Mesenchymal stem cell (in vitro differentiated cells and primary cell): ENCODE measurements at regions not wholly inside any gene's neighbourhood (a gene's known extent, or its start where the extent isn't known, plus 50 kb on each side); places are given as distances from the start of the nearest gene placed in this dataset.
A peak's percentile ranks its signal among the peaks of the same experiment; 100 is the strongest.

Source experiments
- DNase-seq: peaks from one replicate; pipeline ENCODE4 v3.0.0-alpha.2; 2013
- H2AFZ ChIP-seq: one replicate; pipeline ENCODE4 v1.6.1; 2013; ENCODE audit warnings: low read depth, mild to moderate bottlenecking, control low read depth, inconsistent platforms, low read length, moderate library complexity
- H2AK5ac ChIP-seq: 2 replicates; pipeline ENCODE4 v1.6.1; 2013; ENCODE audit warnings: low read length, moderate library complexity, mild to moderate bottlenecking, inconsistent platforms; ENCODE audit not compliant: severe bottlenecking
- H2BK120ac ChIP-seq: one replicate; pipeline ENCODE4 v1.6.1; 2013; ENCODE audit warnings: low read depth, mild to moderate bottlenecking, inconsistent platforms, low read length, moderate library complexity
- H2BK12ac ChIP-seq, 2 experiments: one replicate each; pipeline ENCODE4 v1.6.1; 2013; ENCODE audit warnings: inconsistent platforms in 2 of 2, low read length in 2 of 2, mild to moderate bottlenecking in 2 of 2, moderate library complexity in 2 of 2, control low read depth in 1 of 2
- H2BK15ac ChIP-seq: one replicate; pipeline ENCODE4 v1.6.1; 2013; ENCODE audit warnings: mild to moderate bottlenecking, low read depth, inconsistent platforms; ENCODE audit not compliant: poor library complexity, severe bottlenecking
- H2BK5ac ChIP-seq: 2 replicates; pipeline ENCODE4 v1.6.1; 2013; ENCODE audit warnings: low read depth, mild to moderate bottlenecking, low read length, control low read depth, inconsistent platforms; ENCODE audit not compliant: poor library complexity, severe bottlenecking
- H3K14ac ChIP-seq, 2 experiments: one replicate each; pipeline ENCODE4 v1.6.1; 2013; ENCODE audit warnings: inconsistent platforms in 2 of 2, low read length in 2 of 2, control low read depth in 1 of 2, mild to moderate bottlenecking in 1 of 2, moderate library complexity in 1 of 2
- H3K18ac ChIP-seq, 2 experiments: one replicate each; pipeline ENCODE4 v1.6.1; 2013; ENCODE audit warnings: inconsistent platforms in 2 of 2, low read length in 2 of 2, control low read depth in 1 of 2, low read depth in 1 of 2, mild to moderate bottlenecking in 1 of 2
- H3K23ac ChIP-seq, 2 experiments: one replicate each; pipeline ENCODE4 v1.6.1; 2013; ENCODE audit warnings: inconsistent platforms in 2 of 2, low read length in 2 of 2, mild to moderate bottlenecking in 2 of 2, moderate library complexity in 2 of 2, control low read depth in 1 of 2
- H3K27ac ChIP-seq: 2 replicates; pipeline ENCODE4 v1.5.1; 2013; ENCODE audit warnings: mild to moderate bottlenecking, moderate library complexity, low read length, control low read depth, inconsistent platforms; ENCODE audit not compliant: poor library complexity, severe bottlenecking
- H3K27me3 ChIP-seq, 2 experiments: 2 replicates each; pipeline versions ENCODE4 v1.6.1 to v1.7.0; 2013; ENCODE audit warnings: low read length in 2 of 2, mild to moderate bottlenecking in 2 of 2, moderate library complexity in 2 of 2, control low read depth in 1 of 2, inconsistent platforms in 1 of 2; ENCODE audit not compliant: control insufficient read depth in 1 of 2, insufficient read depth in 1 of 2
- H3K36me3 ChIP-seq, 2 experiments: 2 replicates each; pipeline versions ENCODE4 v1.6.1 to v1.7.0; 2013; ENCODE audit warnings: low read length in 2 of 2, control low read depth in 1 of 2, inconsistent platforms in 1 of 2, low read depth in 1 of 2, mild to moderate bottlenecking in 1 of 2; ENCODE audit not compliant: insufficient read depth in 2 of 2, control insufficient read depth in 1 of 2
- H3K4ac ChIP-seq, 2 experiments: one replicate each; pipeline ENCODE4 v1.6.1; 2013; ENCODE audit warnings: inconsistent platforms in 2 of 2, low read length in 2 of 2, mild to moderate bottlenecking in 2 of 2, moderate library complexity in 2 of 2, control low read depth in 1 of 2, low read depth in 1 of 2
- H3K4me1 ChIP-seq: 2 replicates; pipeline ENCODE4 v1.6.1; 2013; ENCODE audit warnings: low read depth, low read length, control low read depth; ENCODE audit not compliant: control insufficient read depth, insufficient read depth
- H3K4me2 ChIP-seq: 2 replicates; pipeline ENCODE4 v1.6.1; 2013; ENCODE audit warnings: low read length, mild to moderate bottlenecking, inconsistent platforms; ENCODE audit not compliant: poor library complexity, severe bottlenecking
- H3K4me3 ChIP-seq, 2 experiments: 2 replicates each; pipeline versions ENCODE4 v1.5.1 to v1.7.0; 2013; ENCODE audit warnings: low read length in 2 of 2, mild to moderate bottlenecking in 2 of 2, control low read depth in 1 of 2, low read depth in 1 of 2; ENCODE audit not compliant: insufficient read depth in 1 of 2
- H3K79me1 ChIP-seq: replicated peaks from 2 replicates; pipeline ENCODE4 v1.6.1; 2013; ENCODE audit warnings: mild to moderate bottlenecking, control low read depth, low read length, inconsistent platforms; ENCODE audit not compliant: poor library complexity, severe bottlenecking
- H3K9ac ChIP-seq: 2 replicates; pipeline ENCODE4 v1.7.0; 2013; ENCODE audit warnings: mild to moderate bottlenecking, low read length, moderate library complexity
- H3K9me3 ChIP-seq: 2 replicates; pipeline ENCODE4 v1.7.0; 2013; ENCODE audit warnings: mild to moderate bottlenecking, low read length; ENCODE audit not compliant: control insufficient read depth
- H4K8ac ChIP-seq: one replicate; pipeline ENCODE4 v1.6.1; 2013; ENCODE audit warnings: inconsistent platforms, mild to moderate bottlenecking, low read length, moderate library complexity
- H4K91ac ChIP-seq: one replicate; pipeline ENCODE4 v1.6.1; 2013; ENCODE audit warnings: mild to moderate bottlenecking, low read length, inconsistent platforms
- WGBS: methylation state at CpG from one replicate; pipeline ENCODE4 v1.1.7; 2013; ENCODE audit warnings: mixed read lengths; 5-methylcytosine and 5-hydroxymethylcytosine counted together

DNA sequence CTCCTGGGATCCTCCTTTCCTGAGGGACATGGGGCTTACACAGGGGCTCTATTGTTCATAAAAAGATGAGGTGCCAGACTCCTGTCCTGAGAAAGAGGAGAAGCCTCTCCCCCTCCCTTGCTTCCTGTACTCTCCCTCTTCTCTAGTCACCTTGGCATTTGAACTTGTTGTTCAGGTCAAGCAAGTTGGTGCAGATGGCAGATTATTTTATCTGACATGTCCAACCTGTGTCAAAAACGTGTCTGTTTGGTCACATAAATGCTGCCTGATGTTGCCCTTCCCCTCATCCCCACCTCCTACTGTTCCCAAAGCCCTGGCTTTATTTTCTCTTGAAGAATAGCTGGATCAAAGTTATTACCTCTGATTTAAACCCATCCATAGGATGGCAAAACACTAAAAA lies 154.8 kb downstream of the TMX1 start:
- Histone ChIP-seq H3K36me3 (no peaks in the 10 kb centered on the region), H2BK15ac (no peak overlapping the region), H2AK5ac (peak overlapping the region; percentile 87), H2BK5ac (peak overlapping the region; percentile 89), H2AFZ (no peak overlapping the region), H2BK120ac (peak overlapping the region; percentile 92), H4K8ac (peak overlapping the region; percentile 94), H3K9ac (peak overlapping the region; percentile 88), H3K4me1 (peaks cover 17% of the 10 kb centered on the region), H3K4me2 (no peak overlapping the region), H2BK12ac (peak overlapping the region; percentile 11 to 98), H3K27me3 (no peaks in the 10 kb centered on the region), H4K91ac (peak overlapping the region; percentile 91), H3K79me1 (peaks cover 2% of the 10 kb centered on the region), H3K9me3 (no peaks in the 10 kb centered on the region), H3K14ac (peak overlapping the region in 1 of 2 experiments; percentile 6), H3K23ac (no peak overlapping the region), H3K4ac (peak overlapping the region; percentile 80 to 85), H3K4me3 (no peak overlapping the region), H3K18ac (peak overlapping the region; percentile 81 to 99), H3K27ac (peak overlapping the region; percentile 98)
- no peak for DNase-seq
- WGBS = 22% methylated on average over 1 of the region's 1 CpG

DNA sequence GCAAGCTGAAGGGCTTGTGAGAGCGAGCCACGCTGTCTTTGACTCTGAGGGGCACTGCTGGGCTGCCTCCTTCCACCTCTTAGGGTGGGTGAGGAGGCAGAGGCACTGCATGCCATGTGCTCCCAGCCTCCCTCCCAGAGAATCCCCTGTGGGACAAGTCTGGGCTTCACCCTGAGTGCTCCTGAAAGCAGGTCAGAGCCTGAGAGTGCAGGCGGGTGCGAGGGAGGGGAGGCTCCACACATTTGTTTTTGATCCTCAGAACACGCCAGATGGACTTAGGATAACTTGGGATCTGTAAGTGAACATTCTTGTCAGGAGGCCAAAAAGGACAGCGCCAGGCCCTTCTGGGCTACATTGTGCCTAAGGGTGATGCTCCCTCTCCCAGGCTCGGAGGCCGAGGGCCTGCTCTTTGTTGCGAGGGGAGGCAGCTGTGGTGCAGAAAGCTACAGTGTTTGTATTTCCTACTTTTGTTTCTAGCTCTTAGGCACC lies 155.4 kb downstream of the TMX1 start:
- Histone ChIP-seq H3K27ac (peak overlapping the region; percentile 98), H2BK12ac (peak overlapping the region; percentile 94 to 98), H4K91ac (peak overlapping the region; percentile 99), H2AFZ (no peak overlapping the region), H4K8ac (peak overlapping the region; percentile 96), H3K36me3 (no peaks in the 10 kb centered on the region), H3K4me2 (no peak overlapping the region), H3K18ac (peak overlapping the region; percentile 97 to 99), H3K4ac (peak overlapping the region; percentile 86 to 94), H3K23ac (no peak overlapping the region), H3K4me3 (peak overlapping the region in 1 of 2 experiments; percentile 3), H3K79me1 (peaks cover 2% of the 10 kb centered on the region), H3K27me3 (no peaks in the 10 kb centered on the region), H3K9ac (peak overlapping the region; percentile 88), H3K9me3 (no peaks in the 10 kb centered on the region), H2BK120ac (peak overlapping the region; percentile 92), H2BK15ac (peak overlapping the region; percentile 44), H2AK5ac (peak overlapping the region; percentile 87), H2BK5ac (peak overlapping the region; percentile 89), H3K4me1 (peaks cover 17% of the 10 kb centered on the region), H3K14ac (peak overlapping the region in 1 of 2 experiments; percentile 38)
- WGBS = 20% methylated on average over 9 of the region's 9 CpGs
- peak; percentile 83 for DNase-seq

DNA sequence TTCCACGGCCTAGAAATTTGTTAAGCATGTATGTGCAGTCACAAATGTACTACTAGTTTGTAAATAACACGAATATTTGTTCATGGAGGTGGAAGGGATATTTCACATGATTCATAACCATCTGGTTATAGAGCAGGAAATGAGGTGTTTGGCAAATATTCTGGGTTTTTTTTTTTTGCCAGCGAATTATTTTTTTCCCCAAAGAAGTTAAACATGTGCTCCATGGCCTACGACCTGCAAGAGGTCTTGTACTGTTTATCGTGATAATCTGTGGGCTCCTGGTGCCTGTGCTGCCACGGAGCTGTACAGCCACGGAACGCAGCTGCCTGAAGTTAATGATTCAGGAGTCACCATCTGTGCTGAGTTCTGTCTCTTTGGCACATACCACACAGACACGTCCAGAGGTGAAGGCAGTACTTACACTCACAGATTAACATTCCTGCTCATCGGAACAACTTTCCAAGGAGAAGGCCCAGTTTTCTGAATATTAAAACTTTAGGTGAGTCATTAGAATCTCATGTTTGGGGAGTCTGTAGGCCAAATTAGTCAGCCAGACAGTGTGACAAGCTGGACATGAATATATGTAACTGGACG lies 156.3 kb downstream of the TMX1 start:
- peak; percentile 88 for DNase-seq
- Histone ChIP-seq H3K9ac (peak overlapping the region; percentile 88), H3K27me3 (no peaks in the 10 kb centered on the region), H2BK12ac (peak overlapping the region; percentile 87 to 92), H3K4me3 (peak overlapping the region in 1 of 2 experiments; percentile 40), H3K4me2 (no peak overlapping the region), H3K9me3 (no peaks in the 10 kb centered on the region), H3K18ac (peak overlapping the region; percentile 62 to 96), H3K4me1 (peaks cover 17% of the 10 kb centered on the region), H4K8ac (peak overlapping the region; percentile 96), H3K23ac (no peak overlapping the region), H3K14ac (no peak overlapping the region), H2BK5ac (peak overlapping the region; percentile 69), H3K79me1 (peaks cover 2% of the 10 kb centered on the region), H2AFZ (no peak overlapping the region), H2AK5ac (peak overlapping the region; percentile 99), H3K36me3 (no peaks in the 10 kb centered on the region), H4K91ac (peak overlapping the region; percentile 91), H2BK15ac (no peak overlapping the region), H3K4ac (peak overlapping the region; percentile 77 to 81), H2BK120ac (peak overlapping the region; percentile 92), H3K27ac (peak overlapping the region; percentile 98)
- WGBS = 0% methylated on average over 7 of the region's 11 CpGs

DNA sequence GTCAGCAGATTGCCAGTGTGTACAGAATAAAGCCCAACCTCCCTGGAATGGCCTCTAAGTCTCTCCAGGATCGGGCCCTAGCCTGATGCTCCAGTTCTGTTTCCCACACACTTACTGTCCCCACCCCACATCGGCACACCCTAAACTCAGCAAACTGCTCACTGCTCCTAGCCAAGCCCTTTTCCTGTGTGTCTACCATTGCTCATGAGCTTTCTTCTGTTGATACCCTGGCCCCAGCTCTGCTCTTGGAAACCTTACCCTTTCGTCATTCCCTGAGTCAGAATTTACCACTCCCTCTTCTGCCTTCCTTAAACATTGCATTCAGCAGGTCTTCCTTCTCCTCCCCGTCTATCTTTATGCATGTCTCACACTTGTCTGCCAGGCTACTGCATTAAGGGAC lies 158.9 kb downstream of the TMX1 start:
- no peaks in the 10 kb centered on the region for H3K36me3 ChIP-seq
- H3K23ac ChIP-seq = peak overlapping the region in 1 of 2 experiments; percentile 75
- H3K27ac ChIP-seq = peak overlapping the region; percentile 79
- peak overlapping the region; percentile 99 for H4K8ac ChIP-seq
- H2AFZ ChIP-seq = peak overlapping the region; percentile 33
- peaks cover 17% of the 10 kb centered on the region for H3K4me1 ChIP-seq
- H3K4ac ChIP-seq = peak overlapping the region; percentile 84 to 87
- peak overlapping the region in 1 of 2 experiments; percentile 78 for H3K14ac ChIP-seq
- peak overlapping the region; percentile 98 for H4K91ac ChIP-seq
- H3K18ac ChIP-seq = peak overlapping the region; percentile 85 to 93
- H3K4me2 ChIP-seq = peak overlapping the region; percentile 50
- H3K27me3 ChIP-seq = no peaks in the 10 kb centered on the region
- H3K4me3 ChIP-seq = no peak overlapping the region
- peak overlapping the region; percentile 89 for H2BK120ac ChIP-seq
- H3K9me3 ChIP-seq = no peaks in the 10 kb centered on the region
- peaks cover 2% of the 10 kb centered on the region for H3K79me1 ChIP-seq
- H2BK12ac ChIP-seq = peak overlapping the region; percentile 69 to 85
- peak overlapping the region; percentile 99 for H2AK5ac ChIP-seq
- WGBS = 18% methylated on average over 3 of the region's 4 CpGs
- H2BK15ac ChIP-seq = peak overlapping the region; percentile 82
- DNase-seq = peak; percentile 82
- peak overlapping the region; percentile 71 for H3K9ac ChIP-seq
- H2BK5ac ChIP-seq = no peak overlapping the region
